HG03442 (cell line): ENCODE measurements at regions not wholly inside any gene's neighbourhood (a gene's known extent, or its start where the extent isn't known, plus 50 kb on each side); places are given as distances from the start of the nearest gene placed in this dataset.

Experiments
- ATAC-seq: cut with Tn5 transposase; IDR thresholded peaks from one replicate; pipeline ENCODE4 v1.9.1; 2021; ENCODE audit warnings: mild to moderate bottlenecking, moderate library complexity; ENCODE audit not compliant: unreplicated experiment

GRCh38 chr1:234941321-234942011 lies 187.2 kb downstream of the TOMM20 start:
- no peak for ATAC-seq

- no peak for ATAC-seq
Measured at GRCh38 chr1:234940841-234941240, 187.8 kb downstream of the TOMM20 start.

- no peak for ATAC-seq
Measured at GRCh38 chr1:234938924-234939323, 189.7 kb downstream of the TOMM20 start.

- no peak for ATAC-seq
Measured at GRCh38 chr1:234938135-234938534, 190.5 kb downstream of the TOMM20 start.

GRCh38 chr1:234936612-234937389 lies 191.8 kb downstream of the TOMM20 start:
- ATAC-seq, result no peak

GRCh38 chr1:234934611-234935033 lies 194.0 kb downstream of the TOMM20 start:
- ATAC-seq, result no peak

- ATAC-seq, result peak; percentile 91
Measured at GRCh38 chr1:234933475-234933874, 195.2 kb downstream of the TOMM20 start.

- ATAC-seq, result peak; percentile 29
Measured at GRCh38 chr1:234932511-234933430, 195.9 kb downstream of the TOMM20 start.

- ATAC-seq, result no peak
Measured at GRCh38 chr1:234932106-234932505, 196.5 kb downstream of the TOMM20 start.

GRCh38 chr1:234931404-234931973 lies 197.1 kb downstream of the TOMM20 start:
- no peak for ATAC-seq

- ATAC-seq, result no peak
Measured at GRCh38 chr1:234929369-234929768, 199.3 kb downstream of the TOMM20 start.

GRCh38 chr1:234928642-234929041 lies 200.0 kb downstream of the TOMM20 start:
- ATAC-seq, result no peak

- no peak for ATAC-seq
Measured at GRCh38 chr1:234927971-234928640, 200.5 kb downstream of the TOMM20 start.

- ATAC-seq, result no peak
Measured at GRCh38 chr1:234927312-234927970, 201.2 kb downstream of the TOMM20 start.

- peak; percentile 86 for ATAC-seq
Measured at GRCh38 chr1:234926559-234927311, 201.9 kb downstream of the TOMM20 start.

GRCh38 chr1:234926264-234926558 lies 202.4 kb downstream of the TOMM20 start:
- ATAC-seq, result peak; percentile 6

GRCh38 chr1:234925440-234926263 lies 203.0 kb downstream of the TOMM20 start:
- ATAC-seq, result peak; percentile 8
